Naive thymus-derived CD4-positive, alpha-beta T cell (primary cell): ENCODE measurements at regions not wholly inside any gene's neighbourhood (a gene's known extent, or its start where the extent isn't known, plus 50 kb on each side); places are given as distances from the start of the nearest gene placed in this dataset.

Experiments
- ATAC-seq: fragments of 150-1000 bp; cut with Tn5 transposase; 2 replicates; pipeline ENCODE4 v1.10.0; 2021; ENCODE audit warnings: mild to moderate bottlenecking, moderate library complexity
- CTCF ChIA-PET: fragments of 350-600 bp; sonication (Branson Sonifier 250); formaldehyde crosslinking; loops from one replicate; lab custom pipeline; 2021; ENCODE audit warnings: antibody characterized with exemption; lab: Charles Lee
- POLR2A ChIA-PET: fragments of 350-600 bp; sonication (Branson Sonifier 250); formaldehyde crosslinking; loops from one replicate; lab custom pipeline; 2021; ENCODE audit warnings: antibody characterized with exemption, inconsistent platforms; lab: Charles Lee
- DNase-seq, 9 donors: peaks; one replicate each; pipeline versions ENCODE4 v3.0.0 to v3.0.0-alpha.2; 2020 to 2022; ENCODE audit warnings: mixed read lengths in 1 of 9
- H3K27ac ChIP-seq: one replicate; pipeline ENCODE4 v1.7.0; 2013; ENCODE audit warnings: mild to moderate bottlenecking, low read depth, low read length, moderate library complexity
- H3K27me3 ChIP-seq, 2 donors: one replicate each; pipeline ENCODE4 v1.7.0; 2013; ENCODE audit warnings: low read length in 2 of 2, mild to moderate bottlenecking in 2 of 2, moderate library complexity in 2 of 2; ENCODE audit not compliant: control insufficient read depth in 2 of 2, insufficient read depth in 2 of 2
- H3K36me3 ChIP-seq, 3 experiments: 1 replicate in 2 of 3; 2 replicates in 1 of 3; pipeline ENCODE4 v1.7.0; 2013; ENCODE audit warnings: low read length in 3 of 3, mild to moderate bottlenecking in 3 of 3, moderate library complexity in 1 of 3; ENCODE audit not compliant: insufficient read depth in 3 of 3, control insufficient read depth in 2 of 3
- H3K4me1 ChIP-seq, 2 donors: one replicate each; pipeline ENCODE4 v1.7.0; 2013; ENCODE audit warnings: low read length in 2 of 2, mild to moderate bottlenecking in 2 of 2, moderate library complexity in 1 of 2; ENCODE audit not compliant: control insufficient read depth in 2 of 2, insufficient read depth in 2 of 2
- H3K4me3 ChIP-seq: 2 replicates; pipeline ENCODE4 v1.7.0; 2013; ENCODE audit warnings: mild to moderate bottlenecking, low read length
- H3K9me3 ChIP-seq, 3 experiments: 1 replicate in 2 of 3; 2 replicates in 1 of 3; pipeline ENCODE4 v1.7.0; 2013; ENCODE audit warnings: low read length in 3 of 3; ENCODE audit not compliant: control insufficient read depth in 2 of 3
- H3K27ac Mint-ChIP-seq, 9 donors: one replicate each; pipeline ENCODE4 v1.8.0; 2020 to 2022; ENCODE audit warnings: mixed read lengths in 9 of 9, mild to moderate bottlenecking in 8 of 9, moderate library complexity in 5 of 9, inconsistent platforms in 2 of 9
- H3K27me3 Mint-ChIP-seq, 5 donors: one replicate each; pipeline ENCODE4 v1.8.0; 2021 to 2022; ENCODE audit warnings: mixed read lengths in 5 of 5, mild to moderate bottlenecking in 1 of 5
- H3K36me3 Mint-ChIP-seq, 5 donors: one replicate each; pipeline ENCODE4 v1.8.0; 2020 to 2022; ENCODE audit warnings: mixed read lengths in 5 of 5, mild to moderate bottlenecking in 3 of 5, inconsistent platforms in 1 of 5
- H3K4me1 Mint-ChIP-seq, 7 donors: one replicate each; pipeline ENCODE4 v1.8.0; 2020 to 2022; ENCODE audit warnings: mixed read lengths in 7 of 7, mild to moderate bottlenecking in 3 of 7, inconsistent platforms in 1 of 7
- H3K4me3 Mint-ChIP-seq, 10 donors: one replicate each; pipeline ENCODE4 v1.8.0; 2020 to 2022; ENCODE audit warnings: mild to moderate bottlenecking in 10 of 10, mixed read lengths in 10 of 10, moderate library complexity in 6 of 10, inconsistent platforms in 2 of 10
- H3K9me3 Mint-ChIP-seq, 11 donors: one replicate each; pipeline ENCODE4 v1.8.0; 2020 to 2022; ENCODE audit warnings: mixed read lengths in 11 of 11, mild to moderate bottlenecking in 4 of 11, inconsistent platforms in 1 of 11, moderate library complexity in 1 of 11
- intact Hi-C, 2 donors: fragments of 100-400 bp; cut with micrococcal nuclease; formaldehyde crosslinking; loops; one replicate each; pipeline ENCODE4 v1.15.1; 2023

GRCh38 chr10:109746861-109747260 is 176.4 kb downstream of the XPNPEP1 start:
- H3K4me1 ChIP-seq = no peaks in the 10 kb centered on the region
- no peak overlapping the region for H3K27ac Mint-ChIP-seq
- H3K4me3 Mint-ChIP-seq = no peak overlapping the region
- ChIA-PET POLR2A (no interaction called here), CTCF (no interaction called here)
- H3K27me3 ChIP-seq = no peaks in the 10 kb centered on the region
- ATAC-seq = no peak
- peaks cover 0 to 12% (median 4%) of the 10 kb centered on the region in 5 donors for H3K27me3 Mint-ChIP-seq
- no peaks in the 10 kb centered on the region for H3K4me1 Mint-ChIP-seq
- H3K9me3 Mint-ChIP-seq = peaks cover 0 to 9% (median 0%) of the 10 kb centered on the region in 11 donors
- no peak overlapping the region for H3K27ac ChIP-seq
- no peak overlapping the region for H3K4me3 ChIP-seq
- no peaks in the 10 kb centered on the region for H3K9me3 ChIP-seq
- no peaks in the 10 kb centered on the region for H3K36me3 Mint-ChIP-seq
- DNase-seq = no peak
- intact Hi-C loops = no loop called here
- no peaks in the 10 kb centered on the region for H3K36me3 ChIP-seq

- intact Hi-C loops = no loop called here
- Histone ChIP-seq H3K4me3 (no peak overlapping the region), H3K27ac (no peak overlapping the region), H3K27me3 (no peaks in the 10 kb centered on the region), H3K4me1 (no peaks in the 10 kb centered on the region), H3K9me3 (no peaks in the 10 kb centered on the region), H3K36me3 (no peaks in the 10 kb centered on the region)
- H3K4me1 Mint-ChIP-seq = no peaks in the 10 kb centered on the region
- no peaks in the 10 kb centered on the region for H3K9me3 Mint-ChIP-seq
- no peak for ATAC-seq
- no peaks in the 10 kb centered on the region for H3K36me3 Mint-ChIP-seq
- H3K27me3 Mint-ChIP-seq = peaks cover 4 to 17% (median 13%) of the 10 kb centered on the region in 5 donors
- no peak overlapping the region for H3K27ac Mint-ChIP-seq
- no peak overlapping the region for H3K4me3 Mint-ChIP-seq
- ChIA-PET POLR2A (interaction anchor here (0.6 kb wide), 1 partner anchor 24 kb away, joined by 4 read pairs; no protein-coding TSS in a partner anchor), CTCF (no interaction called here)
- no peak for DNase-seq
Observed at GRCh38 chr10:109744020-109744419, 179.3 kb downstream of the XPNPEP1 start.

- no peak overlapping the region for H3K27ac Mint-ChIP-seq
- H3K27ac ChIP-seq = no peak overlapping the region
- no peak for DNase-seq
- no peaks in the 10 kb centered on the region for H3K9me3 Mint-ChIP-seq
- H3K27me3 Mint-ChIP-seq = peaks cover 4 to 17% (median 12%) of the 10 kb centered on the region in 5 donors
- H3K4me1 Mint-ChIP-seq = no peaks in the 10 kb centered on the region
- ChIA-PET POLR2A (interaction anchor here (0.6 kb wide), 1 partner anchor 25 kb away, joined by 4 read pairs; no protein-coding TSS in a partner anchor), CTCF (no interaction called here)
- intact Hi-C loops = no loop called here
- H3K27me3 ChIP-seq = no peaks in the 10 kb centered on the region
- H3K36me3 ChIP-seq = no peaks in the 10 kb centered on the region
- H3K4me3 ChIP-seq = no peak overlapping the region
- H3K9me3 ChIP-seq = no peaks in the 10 kb centered on the region
- ATAC-seq = no peak
- no peaks in the 10 kb centered on the region for H3K36me3 Mint-ChIP-seq
- no peaks in the 10 kb centered on the region for H3K4me1 ChIP-seq
- H3K4me3 Mint-ChIP-seq = no peak overlapping the region
Observed at GRCh38 chr10:109743574-109743973, 179.7 kb downstream of the XPNPEP1 start.

GRCh38 chr10:109743146-109743545 is 180.2 kb downstream of the XPNPEP1 start:
- POLR2A ChIA-PET = no interaction called here
- intact Hi-C loops = no loop called here
- no peak overlapping the region for H3K4me3 Mint-ChIP-seq
- no peaks in the 10 kb centered on the region for H3K36me3 Mint-ChIP-seq
- H3K4me3 ChIP-seq = no peak overlapping the region
- H3K27me3 ChIP-seq = no peaks in the 10 kb centered on the region
- no peaks in the 10 kb centered on the region for H3K4me1 Mint-ChIP-seq
- DNase-seq (no peak), ATAC-seq (no peak)
- peaks cover 4 to 17% (median 13%) of the 10 kb centered on the region in 5 donors for H3K27me3 Mint-ChIP-seq
- H3K4me1 ChIP-seq = no peaks in the 10 kb centered on the region
- CTCF ChIA-PET = no interaction called here
- no peak overlapping the region for H3K27ac ChIP-seq
- no peaks in the 10 kb centered on the region for H3K9me3 ChIP-seq
- H3K27ac Mint-ChIP-seq = no peak overlapping the region
- no peaks in the 10 kb centered on the region for H3K36me3 ChIP-seq
- H3K9me3 Mint-ChIP-seq = no peaks in the 10 kb centered on the region

GRCh38 chr10:109741712-109742111 is 181.6 kb downstream of the XPNPEP1 start:
- H3K4me3 Mint-ChIP-seq = no peak overlapping the region
- H3K9me3 ChIP-seq = no peaks in the 10 kb centered on the region
- ChIA-PET CTCF (no interaction called here), POLR2A (no interaction called here)
- H3K4me1 Mint-ChIP-seq = no peaks in the 10 kb centered on the region
- ATAC-seq = no peak
- intact Hi-C loops = no loop called here
- H3K27ac Mint-ChIP-seq = no peak overlapping the region
- peaks cover 4 to 20% (median 16%) of the 10 kb centered on the region in 5 donors for H3K27me3 Mint-ChIP-seq
- H3K9me3 Mint-ChIP-seq = no peaks in the 10 kb centered on the region
- no peaks in the 10 kb centered on the region for H3K36me3 Mint-ChIP-seq
- H3K36me3 ChIP-seq = no peaks in the 10 kb centered on the region
- H3K4me3 ChIP-seq = no peak overlapping the region
- no peaks in the 10 kb centered on the region for H3K4me1 ChIP-seq
- DNase-seq = no peak
- no peaks in the 10 kb centered on the region for H3K27me3 ChIP-seq
- no peak overlapping the region for H3K27ac ChIP-seq

GRCh38 chr10:109740436-109740835 is 182.9 kb downstream of the XPNPEP1 start:
- peaks cover 4 to 22% (median 21%) of the 10 kb centered on the region in 5 donors for H3K27me3 Mint-ChIP-seq
- no peak for DNase-seq
- ATAC-seq = no peak

GRCh38 chr10:109737626-109738025 is 185.7 kb downstream of the XPNPEP1 start:
- Histone ChIP-seq H3K9me3 (no peaks in the 10 kb centered on the region), H3K4me3 (no peak overlapping the region), H3K4me1 (no peaks in the 10 kb centered on the region), H3K36me3 (no peaks in the 10 kb centered on the region), H3K27me3 (no peaks in the 10 kb centered on the region), H3K27ac (no peak overlapping the region)
- Mint-ChIP-seq H3K27ac (no peak overlapping the region), H3K4me3 (no peak overlapping the region), H3K27me3 (peaks cover 0 to 39% (median 26%) of the 10 kb centered on the region in 5 donors), H3K36me3 (no peaks in the 10 kb centered on the region), H3K4me1 (no peaks in the 10 kb centered on the region), H3K9me3 (peaks cover 0 to 4% (median 0%) of the 10 kb centered on the region in 11 donors)
- no peak for ATAC-seq
- DNase-seq = no peak
- CTCF ChIA-PET = no interaction called here
- intact Hi-C loops = no loop called here
- POLR2A ChIA-PET = no interaction called here

More at GRCh38 chr10:109740436-109740835, 182.9 kb downstream of the XPNPEP1 start:
- no peak overlapping the region for H3K4me3 Mint-ChIP-seq
- no peaks in the 10 kb centered on the region for H3K36me3 ChIP-seq
- H3K36me3 Mint-ChIP-seq = no peaks in the 10 kb centered on the region
- H3K9me3 Mint-ChIP-seq = no peaks in the 10 kb centered on the region
- H3K4me1 ChIP-seq = no peaks in the 10 kb centered on the region
- intact Hi-C loops = no loop called here
- no peak overlapping the region for H3K27ac ChIP-seq
- CTCF ChIA-PET = no interaction called here
- H3K4me3 ChIP-seq = no peak overlapping the region
- H3K27ac Mint-ChIP-seq = no peak overlapping the region
- no peaks in the 10 kb centered on the region for H3K4me1 Mint-ChIP-seq
- H3K9me3 ChIP-seq = no peaks in the 10 kb centered on the region
- POLR2A ChIA-PET = no interaction called here
- no peaks in the 10 kb centered on the region for H3K27me3 ChIP-seq
